ENCODE measurements at regions not wholly inside any gene's neighbourhood (a gene's known extent, or its start where the extent isn't known, plus 50 kb on each side); places are given as distances from the start of the nearest gene placed in this dataset.

GRCh38 chr11:70606248-70606950, 208.1 kb downstream of the CTTN start:
- no peak for TF ChIP-seq EZH2phosphoT487 (IDR thresholded peaks at IDR 0.05)
- TF ChIP-seq CTCF (IDR thresholded peaks at IDR 0.05) = no peak
- no peak for TF ChIP-seq EZH2 (IDR thresholded peaks at IDR 0.05)
- no peak overlapping the region for H3K27ac ChIP-seq
- H3K9me3 ChIP-seq (ENCODE audit: low read depth) = no peaks in the 10 kb centered on the region
- no peaks in the 10 kb centered on the region for H4K20me1 ChIP-seq (ENCODE audit: low read depth)
- no peak overlapping the region for H3K4me2 ChIP-seq
- no peaks in the 10 kb centered on the region for H3K36me3 Mint-ChIP-seq
- peaks cover 36% of the 10 kb centered on the region for H3K4me1 ChIP-seq
- peaks cover 15% of the 10 kb centered on the region for H3K27me3 Mint-ChIP-seq (ENCODE audit: insufficient read depth, low read depth)
- no peak for DNase-seq (ENCODE audit: low spot score)
- H2AFZ ChIP-seq (replicated peaks) = no peak overlapping the region
- H3K27me3 ChIP-seq = no peaks in the 10 kb centered on the region
- H3K4me1 Mint-ChIP-seq = peaks cover 56% of the 10 kb centered on the region
- no peaks in the 10 kb centered on the region for H3K36me3 ChIP-seq
- H3K79me2 ChIP-seq (ENCODE audit: low read depth) = no peaks in the 10 kb centered on the region
- no peak overlapping the region for H3K9ac ChIP-seq
- peaks cover 29% of the 10 kb centered on the region for H3F3A ChIP-seq (ENCODE audit: low read depth)
- H3K27ac Mint-ChIP-seq = peak overlapping the region; percentile 69
- no peak overlapping the region for H3K4me3 Mint-ChIP-seq
- no peaks in the 10 kb centered on the region for H3K9me3 Mint-ChIP-seq
- no peak overlapping the region for H3K4me3 ChIP-seq

- Histone ChIP-seq H3K79me2 (ENCODE audit: low read depth) (no peaks in the 10 kb centered on the region), H3K9ac (no peak overlapping the region), H3K4me1 (peaks cover 42% of the 10 kb centered on the region), H3K27ac (no peak overlapping the region), H3K4me3 (no peak overlapping the region), H3K27me3 (no peaks in the 10 kb centered on the region), H3K36me3 (no peaks in the 10 kb centered on the region), H3F3A (ENCODE audit: low read depth) (peaks cover 29% of the 10 kb centered on the region), H3K4me2 (no peak overlapping the region), H4K20me1 (ENCODE audit: low read depth) (no peaks in the 10 kb centered on the region), H2AFZ (replicated peaks) (no peak overlapping the region), H3K9me3 (ENCODE audit: low read depth) (no peaks in the 10 kb centered on the region)
- H3K4me3 Mint-ChIP-seq = no peak overlapping the region
- no peaks in the 10 kb centered on the region for H3K36me3 Mint-ChIP-seq
- H3K4me1 Mint-ChIP-seq = peaks cover 56% of the 10 kb centered on the region
- TF ChIP-seq EZH2phosphoT487 (IDR thresholded peaks at IDR 0.05) (no peak), EZH2 (IDR thresholded peaks at IDR 0.05) (no peak), CTCF (IDR thresholded peaks at IDR 0.05) (no peak)
- H3K9me3 Mint-ChIP-seq = no peaks in the 10 kb centered on the region
- H3K27me3 Mint-ChIP-seq (ENCODE audit: insufficient read depth, low read depth) = peaks cover 15% of the 10 kb centered on the region
- no peak overlapping the region for H3K27ac Mint-ChIP-seq
- no peak for DNase-seq (ENCODE audit: low spot score)
Measured at GRCh38 chr11:70606951-70607330, 208.6 kb downstream of the CTTN start.

- no peak overlapping the region for H3K4me2 ChIP-seq
- TF ChIP-seq EZH2phosphoT487 (IDR thresholded peaks at IDR 0.05) = no peak
- TF ChIP-seq EZH2 (IDR thresholded peaks at IDR 0.05) = no peak
- TF ChIP-seq CTCF (IDR thresholded peaks at IDR 0.05) = no peak
- no peaks in the 10 kb centered on the region for H3K27me3 ChIP-seq
- Mint-ChIP-seq H3K4me3 (no peak overlapping the region), H3K4me1 (peaks cover 56% of the 10 kb centered on the region), H3K27ac (no peak overlapping the region), H3K9me3 (no peaks in the 10 kb centered on the region), H3K27me3 (ENCODE audit: insufficient read depth, low read depth) (peaks cover 14% of the 10 kb centered on the region), H3K36me3 (no peaks in the 10 kb centered on the region)
- no peak overlapping the region for H3K4me3 ChIP-seq
- no peak overlapping the region for H2AFZ ChIP-seq (replicated peaks)
- H3K9ac ChIP-seq = no peak overlapping the region
- H3K79me2 ChIP-seq (ENCODE audit: low read depth) = no peaks in the 10 kb centered on the region
- H3K4me1 ChIP-seq = peaks cover 46% of the 10 kb centered on the region
- H4K20me1 ChIP-seq (ENCODE audit: low read depth) = no peaks in the 10 kb centered on the region
- no peaks in the 10 kb centered on the region for H3K36me3 ChIP-seq
- peaks cover 29% of the 10 kb centered on the region for H3F3A ChIP-seq (ENCODE audit: low read depth)
- H3K9me3 ChIP-seq (ENCODE audit: low read depth) = no peaks in the 10 kb centered on the region
- no peak for DNase-seq (ENCODE audit: low spot score)
- H3K27ac ChIP-seq = no peak overlapping the region
Measured at GRCh38 chr11:70607561-70607960, 209.2 kb downstream of the CTTN start.

Data from neural progenitor cell (in vitro differentiated cells).